ENCODE measurements at regions not wholly inside any gene's neighbourhood (a gene's known extent, or its start where the extent isn't known, plus 50 kb on each side); places are given as distances from the start of the nearest gene placed in this dataset.
A peak's percentile ranks its signal among the peaks of the same experiment; 100 is the strongest.

- POLR2A ChIA-PET, result no interaction called here
- peak; percentile 10 for DNase-seq (ENCODE audit: extremely low spot score)
- CTCF ChIA-PET, result no interaction called here
- TF ChIP-seq ARNT (IDR thresholded peaks at IDR 0.05) (no peak), SP1 (IDR thresholded peaks at IDR 0.05) (no peak), SUZ12 (IDR thresholded peaks at IDR 0.05) (no peak), HDGF (IDR thresholded peaks at IDR 0.05; ENCODE audit: borderline replicate concordance) (no peak)
These were observed 759.4 kb downstream of the CBLN2 start for GRCh38 chr18:71784777-71785176.

GRCh38 chr18:71760541-71760940 is 783.6 kb downstream of the CBLN2 start:
- no peak for DNase-seq (ENCODE audit: extremely low spot score)
- CTCF ChIA-PET, result no interaction called here
- TF ChIP-seq, protein P1, sequence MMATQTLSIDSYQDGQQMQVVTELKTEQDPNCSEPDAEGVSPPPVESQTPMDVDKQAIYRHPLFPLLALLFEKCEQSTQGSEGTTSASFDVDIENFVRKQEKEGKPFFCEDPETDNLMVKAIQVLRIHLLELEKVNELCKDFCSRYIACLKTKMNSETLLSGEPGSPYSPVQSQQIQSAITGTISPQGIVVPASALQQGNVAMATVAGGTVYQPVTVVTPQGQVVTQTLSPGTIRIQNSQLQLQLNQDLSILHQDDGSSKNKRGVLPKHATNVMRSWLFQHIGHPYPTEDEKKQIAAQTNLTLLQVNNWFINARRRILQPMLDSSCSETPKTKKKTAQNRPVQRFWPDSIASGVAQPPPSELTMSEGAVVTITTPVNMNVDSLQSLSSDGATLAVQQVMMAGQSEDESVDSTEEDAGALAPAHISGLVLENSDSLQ (IDR thresholded peaks at IDR 0.05), result no peak
- TF ChIP-seq LEF1 (IDR thresholded peaks at IDR 0.05; ENCODE audit: borderline replicate concordance) (no peak), ELF4 (IDR thresholded peaks at IDR 0.05) (no peak), HDGF (IDR thresholded peaks at IDR 0.05; ENCODE audit: borderline replicate concordance) (no peak), TARDBP (IDR thresholded peaks at IDR 0.05) (no peak), CTBP1 (IDR thresholded peaks at IDR 0.05; ENCODE audit: borderline replicate concordance) (no peak), SP1 (IDR thresholded peaks at IDR 0.05) (no peak), SUZ12 (IDR thresholded peaks at IDR 0.05) (no peak), ARNT (IDR thresholded peaks at IDR 0.05) (no peak), FOXK2 (IDR thresholded peaks at IDR 0.05) (no peak), L3MBTL2 (conservative IDR thresholded peaks at IDR 0.05) (no peak), FOXM1 (IDR thresholded peaks at IDR 0.05; ENCODE audit: borderline replicate concordance) (no peak), NFRKB (IDR thresholded peaks at IDR 0.05) (no peak), ZNF384 (IDR thresholded peaks at IDR 0.05) (no peak), FOXA1 (IDR thresholded peaks at IDR 0.05) (no peak)
- POLR2A ChIA-PET, result no interaction called here

GRCh38 chr18:71754246-71754645 is 789.9 kb downstream of the CBLN2 start:
- TF ChIP-seq NFRKB (IDR thresholded peaks at IDR 0.05) (no peak), SUZ12 (IDR thresholded peaks at IDR 0.05) (no peak), ELF4 (IDR thresholded peaks at IDR 0.05) (no peak), ZNF384 (IDR thresholded peaks at IDR 0.05) (no peak), BHLHE40 (IDR thresholded peaks at IDR 0.05; ENCODE audit: borderline replicate concordance) (no peak), CTBP1 (IDR thresholded peaks at IDR 0.05; ENCODE audit: borderline replicate concordance) (no peak), SP1 (IDR thresholded peaks at IDR 0.05) (no peak), TARDBP (IDR thresholded peaks at IDR 0.05) (no peak)
- TF ChIP-seq, protein P1 (IDR thresholded peaks at IDR 0.05), result no peak
- no peak for DNase-seq (ENCODE audit: extremely low spot score)
- CTCF ChIA-PET, result no interaction called here
- POLR2A ChIA-PET, result no interaction called here

- POLR2A ChIA-PET, result no interaction called here
- CTCF ChIA-PET, result no interaction called here
- DNase-seq (ENCODE audit: extremely low spot score), result no peak
- TF ChIP-seq LEF1 (IDR thresholded peaks at IDR 0.05; ENCODE audit: borderline replicate concordance), result no peak
- TF ChIP-seq ZNF384 (IDR thresholded peaks at IDR 0.05), result no peak
- TF ChIP-seq, protein P1 (IDR thresholded peaks at IDR 0.05), result no peak
- TF ChIP-seq SUZ12 (IDR thresholded peaks at IDR 0.05), result no peak
- no peak for TF ChIP-seq FOXM1 (IDR thresholded peaks at IDR 0.05; ENCODE audit: borderline replicate concordance)
- TF ChIP-seq NFRKB (IDR thresholded peaks at IDR 0.05), result no peak
These were observed 800.5 kb downstream of the CBLN2 start for GRCh38 chr18:71743634-71744033.

- CTCF ChIA-PET, result no interaction called here
- TF ChIP-seq TARDBP (IDR thresholded peaks at IDR 0.05) (no peak), LEF1 (IDR thresholded peaks at IDR 0.05; ENCODE audit: borderline replicate concordance) (no peak), NFRKB (IDR thresholded peaks at IDR 0.05) (no peak), HDGF (IDR thresholded peaks at IDR 0.05; ENCODE audit: borderline replicate concordance) (no peak), ARNT (IDR thresholded peaks at IDR 0.05) (no peak), ZNF384 (IDR thresholded peaks at IDR 0.05) (no peak), CTBP1 (IDR thresholded peaks at IDR 0.05; ENCODE audit: borderline replicate concordance) (no peak), FOXA1 (IDR thresholded peaks at IDR 0.05) (no peak)
- TF ChIP-seq, protein P1 (IDR thresholded peaks at IDR 0.05), result no peak
- DNase-seq (ENCODE audit: extremely low spot score), result no peak
- POLR2A ChIA-PET, result no interaction called here
These were observed 814.5 kb downstream of the CBLN2 start for GRCh38 chr18:71729611-71730010.

- no peak for TF ChIP-seq ARNT (IDR thresholded peaks at IDR 0.05)
- TF ChIP-seq FOXA1 (IDR thresholded peaks at IDR 0.05), result no peak
- TF ChIP-seq L3MBTL2 (conservative IDR thresholded peaks at IDR 0.05), result no peak
- no peak for TF ChIP-seq SP1 (IDR thresholded peaks at IDR 0.05)
- TF ChIP-seq, protein P1 (IDR thresholded peaks at IDR 0.05), result no peak
- no peak for TF ChIP-seq TARDBP (IDR thresholded peaks at IDR 0.05)
- no peak for TF ChIP-seq NFRKB (IDR thresholded peaks at IDR 0.05)
- TF ChIP-seq FOXM1 (IDR thresholded peaks at IDR 0.05; ENCODE audit: borderline replicate concordance), result no peak
- TF ChIP-seq HDGF (IDR thresholded peaks at IDR 0.05; ENCODE audit: borderline replicate concordance), result no peak
- no peak for TF ChIP-seq LEF1 (IDR thresholded peaks at IDR 0.05; ENCODE audit: borderline replicate concordance)
- TF ChIP-seq SUZ12 (IDR thresholded peaks at IDR 0.05), result no peak
- TF ChIP-seq BHLHE40 (IDR thresholded peaks at IDR 0.05; ENCODE audit: borderline replicate concordance), result no peak
- no peak for TF ChIP-seq FOXK2 (IDR thresholded peaks at IDR 0.05)
- TF ChIP-seq ELF4 (IDR thresholded peaks at IDR 0.05), result no peak
- no peak for TF ChIP-seq CTBP1 (IDR thresholded peaks at IDR 0.05; ENCODE audit: borderline replicate concordance)
- TF ChIP-seq ZNF384 (IDR thresholded peaks at IDR 0.05), result no peak
- CTCF ChIA-PET, result no interaction called here
- POLR2A ChIA-PET, result no interaction called here
- no peak for DNase-seq (ENCODE audit: extremely low spot score)
These were observed 816.2 kb downstream of the CBLN2 start for GRCh38 chr18:71727909-71728308.
